Right cardiac atrium (tissue), 5 donors: ENCODE measurements at regions not wholly inside any gene's neighbourhood (a gene's known extent, or its start where the extent isn't known, plus 50 kb on each side); places are given as distances from the start of the nearest gene placed in this dataset.
"Not testable (repeated sequence)": the region's sequence is repeated elsewhere in the genome, so short reads cannot be mapped to it uniquely, and the experiment has no call there.

ENCODE experiments used
- ATAC-seq, 2 donors: fragments of 200-7000 bp; cut with Tn5 transposase; one replicate each; pipeline versions ENCODE4 v1.8.0 to v1.9.1; 2020; ENCODE audit warnings: moderate library complexity in 2 of 2, mild to moderate bottlenecking in 1 of 2
- DNase-seq, 3 donors: peaks; one replicate each; pipeline ENCODE4 v3.0.0-alpha.2; 2020
- H3K27ac ChIP-seq: one replicate; pipeline ENCODE4 v1.5.1; 2013; ENCODE audit warnings: mild to moderate bottlenecking, low read length, control low read depth, moderate library complexity
- H3K27me3 ChIP-seq: one replicate; pipeline ENCODE4 v1.6.1; 2013; ENCODE audit not compliant: control insufficient read depth, insufficient read depth
- H3K4me1 ChIP-seq: one replicate; pipeline ENCODE4 v1.6.1; 2013; ENCODE audit warnings: low read length; ENCODE audit not compliant: control insufficient read depth, insufficient read depth
- H3K4me3 ChIP-seq: one replicate; pipeline ENCODE4 v1.5.1; 2013; ENCODE audit warnings: low read length, control low read depth
- H3K9me3 ChIP-seq: one replicate; pipeline ENCODE4 v1.6.1; 2013; ENCODE audit warnings: low read length; ENCODE audit not compliant: control insufficient read depth
- WGBS: extraction: QIAGEN DNeasy Blood & Tissue Kit; methylation state at CpG from one replicate; pipeline ENCODE4 v1.1.7; 2013; 5-methylcytosine and 5-hydroxymethylcytosine counted together
- intact Hi-C, 4 donors: fragments of 100-400 bp; cut with DNase I; formaldehyde crosslinking; loops; one replicate each; pipeline versions ENCODE4 v1.11.0 to v1.14.0; 2022 to 2023
- donor health status: healthy with polysubstance abuse.
- donor health status: DM: no; HTN: yes; CAD: no.
- donor health status: DM: no; HTN: no; CAD: no.
- donor health status: DM: no; HTN: yes; CAD: no; lungs with severe emphysema.
- donor health status: DM: yes; HTN: yes; CAD: no.

DNA sequence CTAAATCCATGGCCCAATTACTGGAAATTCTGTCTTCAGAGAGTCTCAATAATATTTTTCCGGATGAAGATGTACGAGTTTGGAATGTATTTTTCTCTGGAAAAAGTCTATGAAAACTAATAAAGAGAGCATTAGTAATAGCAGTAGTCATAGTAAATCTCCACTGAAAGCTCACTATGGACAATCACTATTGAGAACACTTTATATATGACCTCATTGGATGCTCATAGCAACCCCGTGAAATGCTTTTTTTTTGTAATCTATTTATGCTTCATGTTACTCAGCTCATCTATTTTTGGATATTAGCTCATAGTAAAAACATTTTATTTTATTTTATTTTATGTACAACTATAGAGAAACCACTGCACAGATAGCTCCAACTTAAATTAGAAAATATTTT, 94.3 kb upstream of the MYO3A start:
- no peak for DNase-seq
- Histone ChIP-seq H3K27ac (no peak overlapping the region), H3K4me3 (no peak overlapping the region), H3K9me3 (no peaks in the 10 kb centered on the region), H3K4me1 (no peaks in the 10 kb centered on the region), H3K27me3 (no peaks in the 10 kb centered on the region)
- 48% methylated on average over 3 of the region's 3 CpGs for WGBS
- no peak for ATAC-seq
- intact Hi-C loops, result no loop called here

DNA sequence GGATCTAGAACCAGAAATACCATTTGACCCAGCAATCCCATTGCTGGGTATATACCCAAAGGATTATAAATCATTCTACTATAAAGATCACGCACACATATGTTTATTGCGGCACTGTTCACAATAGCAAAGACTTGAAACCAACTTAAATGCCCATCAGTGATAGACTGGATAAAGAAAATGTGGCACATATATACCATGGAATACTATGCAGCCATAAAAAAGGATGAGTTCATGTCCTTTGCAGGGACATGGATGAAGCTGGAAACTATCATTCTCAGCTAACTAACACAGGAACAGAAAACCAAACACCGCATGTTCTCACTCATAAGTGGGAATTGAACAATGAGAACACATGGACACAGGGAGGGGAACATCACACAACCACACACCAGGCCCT, 93.2 kb upstream of the MYO3A start:
- ATAC-seq, H3K27me3 ChIP-seq, H3K27ac ChIP-seq, H3K4me3 ChIP-seq, H3K4me1 ChIP-seq, DNase-seq, H3K9me3 ChIP-seq, intact Hi-C loops: not testable (repeated sequence)
- 96% methylated on average over 3 of the region's 3 CpGs for WGBS

DNA sequence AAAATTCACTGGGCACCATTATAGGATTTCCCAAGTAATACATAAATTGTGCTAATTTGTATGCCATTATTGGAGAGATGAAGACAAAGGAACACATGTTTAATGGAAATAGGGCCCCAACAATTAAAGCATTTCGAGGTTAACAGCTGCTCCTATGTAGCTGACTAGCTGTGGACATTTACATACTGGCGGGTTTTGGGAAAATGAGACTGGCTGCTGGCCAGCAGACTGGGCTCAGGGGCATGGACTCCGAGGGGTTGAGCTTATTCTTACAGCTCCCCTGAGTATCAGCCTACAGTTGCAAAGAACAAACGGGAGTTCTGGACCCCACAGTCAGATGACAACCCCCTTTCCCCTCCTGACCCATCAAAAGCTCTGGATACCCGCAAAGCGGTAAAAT, 91.9 kb upstream of the MYO3A start:
- H3K27me3 ChIP-seq, result no peaks in the 10 kb centered on the region
- whole genome bisulfite sequencing, result 63% methylated on average over 6 of the region's 6 CpGs
- no peaks in the 10 kb centered on the region for H3K9me3 ChIP-seq
- no peak for DNase-seq
- no peak for ATAC-seq
- H3K4me1 ChIP-seq, result no peaks in the 10 kb centered on the region
- no peak overlapping the region for H3K27ac ChIP-seq
- intact Hi-C loops, result no loop called here
- no peak overlapping the region for H3K4me3 ChIP-seq

DNA sequence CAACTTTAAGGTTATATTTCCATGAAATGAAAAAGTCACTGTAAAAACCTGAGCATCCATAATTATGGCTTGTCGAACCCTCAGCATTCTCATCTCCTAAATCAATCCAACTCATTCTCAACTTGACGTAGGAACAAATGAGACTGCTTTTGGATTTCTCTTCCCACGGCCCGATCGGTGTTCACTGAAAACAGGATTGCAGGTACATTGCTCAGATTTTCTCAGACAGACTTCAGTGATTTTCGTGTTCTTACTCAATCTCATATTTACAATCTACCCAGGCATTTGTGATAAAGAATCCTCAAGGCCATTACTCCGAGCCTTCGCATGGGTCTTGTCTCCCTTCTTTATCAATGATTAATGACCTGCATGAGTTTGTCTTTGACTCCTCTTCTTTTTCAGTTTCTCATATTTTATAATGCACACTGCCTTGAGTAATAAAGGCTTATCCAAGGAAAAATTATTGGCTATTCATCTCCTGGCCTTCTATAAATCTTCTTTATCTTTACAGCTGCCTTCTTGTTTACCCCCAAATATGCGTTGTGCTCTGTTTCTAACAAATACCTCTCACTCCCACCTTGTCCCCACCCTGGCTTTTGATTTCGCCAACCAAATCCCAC, 90.4 kb upstream of the MYO3A start:
- Histone ChIP-seq H3K4me1 (no peaks in the 10 kb centered on the region), H3K27ac (no peak overlapping the region), H3K4me3 (no peak overlapping the region), H3K9me3 (no peaks in the 10 kb centered on the region), H3K27me3 (no peaks in the 10 kb centered on the region)
- DNase-seq (no peak), ATAC-seq (no peak)
- WGBS, result 75% methylated on average over 10 of the region's 10 CpGs
- intact Hi-C loops, result no loop called here

GRCh38 chr10:25844716-25845115, 89.3 kb upstream of the MYO3A start:
- DNase-seq, H3K4me3 ChIP-seq, ATAC-seq, intact Hi-C loops, H3K4me1 ChIP-seq, H3K27me3 ChIP-seq, H3K9me3 ChIP-seq, H3K27ac ChIP-seq: not testable (repeated sequence)
- 88% methylated on average over 2 of the region's 2 CpGs for WGBS

DNA sequence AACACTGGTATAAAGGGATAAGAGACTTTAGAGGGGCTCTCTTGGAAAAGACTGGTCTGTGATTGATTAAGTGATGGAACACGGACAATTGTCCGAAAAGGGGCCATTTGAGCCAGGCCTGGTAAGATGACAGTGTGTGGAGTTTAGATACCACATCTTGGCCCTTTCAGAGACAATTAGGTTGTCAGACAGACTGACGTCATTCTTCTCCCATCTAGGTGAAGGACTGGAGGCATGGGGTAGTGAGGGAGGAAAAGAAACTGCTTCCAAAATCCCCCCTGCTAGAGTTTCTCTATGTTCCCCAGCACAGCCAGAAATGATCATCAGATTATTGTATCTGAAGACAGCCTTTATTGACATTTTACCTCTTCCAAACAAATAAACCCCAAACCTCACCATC, 84.8 kb upstream of the MYO3A start:
- ATAC-seq (no peak), DNase-seq (no peak)
- Histone ChIP-seq H3K27ac (no peak overlapping the region), H3K4me1 (no peaks in the 10 kb centered on the region), H3K9me3 (no peaks in the 10 kb centered on the region), H3K27me3 (no peaks in the 10 kb centered on the region), H3K4me3 (no peak overlapping the region)
- 76% methylated on average over 3 of the region's 3 CpGs for WGBS
- intact Hi-C loops, result no loop called here

GRCh38 chr10:25849988-25850387, 84.0 kb upstream of the MYO3A start:
- no peaks in the 10 kb centered on the region for H3K4me1 ChIP-seq
- H3K27ac ChIP-seq, result no peak overlapping the region
- WGBS, result 45% methylated on average over 4 of the region's 4 CpGs
- intact Hi-C loops, result no loop called here
- H3K27me3 ChIP-seq, result no peaks in the 10 kb centered on the region
- H3K9me3 ChIP-seq, result no peaks in the 10 kb centered on the region
- DNase-seq (no peak), ATAC-seq (no peak)
- H3K4me3 ChIP-seq, result no peak overlapping the region

DNA sequence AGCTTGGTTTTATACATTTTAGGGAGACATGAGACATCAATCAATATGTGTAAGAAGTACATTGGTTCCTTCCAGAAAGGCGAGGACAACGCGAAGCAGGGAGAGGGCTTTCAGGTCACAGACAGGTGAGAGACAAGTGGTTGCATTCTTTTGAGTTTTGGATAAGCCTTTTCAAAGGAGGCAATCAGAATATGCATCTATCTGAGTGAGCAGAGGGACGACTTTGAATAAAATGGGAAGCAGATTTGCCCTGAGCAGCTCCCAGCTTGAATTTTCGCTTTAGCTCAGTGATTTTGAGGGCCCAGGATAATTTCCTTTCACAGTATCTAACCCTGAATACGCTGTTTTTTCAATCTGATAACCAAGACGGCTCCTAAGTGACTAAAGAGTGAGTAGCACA, 82.5 kb upstream of the MYO3A start:
- intact Hi-C loops, result no loop called here
- H3K4me1 ChIP-seq, result no peaks in the 10 kb centered on the region
- H3K9me3 ChIP-seq, result no peaks in the 10 kb centered on the region
- WGBS, result 46% methylated on average over 7 of the region's 7 CpGs
- DNase-seq (no peak), ATAC-seq (no peak)
- H3K4me3 ChIP-seq, result no peak overlapping the region
- no peaks in the 10 kb centered on the region for H3K27me3 ChIP-seq
- H3K27ac ChIP-seq, result no peak overlapping the region

DNA sequence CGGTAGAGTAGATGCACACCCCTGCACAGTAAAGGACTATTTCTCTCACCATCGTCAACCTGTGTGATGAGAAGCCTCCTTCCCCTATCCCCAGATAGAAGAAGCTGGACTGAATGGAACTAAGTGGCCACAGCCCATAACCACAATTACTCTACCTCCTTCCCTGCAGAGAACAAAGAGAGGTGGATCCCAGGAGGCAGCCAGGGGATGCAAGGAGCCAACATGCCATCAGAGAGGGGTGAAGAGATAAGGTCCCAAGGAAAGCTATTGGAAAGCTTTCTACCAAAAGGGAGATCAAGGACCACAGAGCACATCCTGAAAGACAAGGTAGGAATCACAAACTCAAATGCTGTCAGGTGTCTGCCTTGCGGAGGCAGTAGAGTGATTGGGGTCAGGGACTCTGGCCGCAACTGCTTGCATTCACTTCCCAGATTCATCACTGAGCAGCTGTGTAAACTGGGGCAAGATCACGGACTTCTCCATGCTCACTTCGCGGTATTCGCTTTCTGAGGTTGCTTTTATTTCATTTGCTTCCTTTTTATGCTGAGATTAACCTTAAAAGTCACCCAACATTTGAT, 81.6 kb upstream of the MYO3A start:
- no peak overlapping the region for H3K27ac ChIP-seq
- H3K9me3 ChIP-seq, result no peaks in the 10 kb centered on the region
- intact Hi-C loops, result no loop called here
- WGBS, result 87% methylated on average over 8 of the region's 8 CpGs
- H3K4me3 ChIP-seq, result no peak overlapping the region
- no peaks in the 10 kb centered on the region for H3K27me3 ChIP-seq
- ATAC-seq, result no peak
- H3K4me1 ChIP-seq, result no peaks in the 10 kb centered on the region
- DNase-seq, result no peak

GRCh38 chr10:25858076-25858475, 76.0 kb upstream of the MYO3A start:
- H3K27ac ChIP-seq, result no peak overlapping the region
- H3K9me3 ChIP-seq, result no peaks in the 10 kb centered on the region
- no peak for DNase-seq
- no peaks in the 10 kb centered on the region for H3K4me1 ChIP-seq
- intact Hi-C loops, result no loop called here
- H3K4me3 ChIP-seq, result no peak overlapping the region
- ATAC-seq, result no peak
- WGBS, result 64% methylated on average over 3 of the region's 3 CpGs
- no peaks in the 10 kb centered on the region for H3K27me3 ChIP-seq

DNA sequence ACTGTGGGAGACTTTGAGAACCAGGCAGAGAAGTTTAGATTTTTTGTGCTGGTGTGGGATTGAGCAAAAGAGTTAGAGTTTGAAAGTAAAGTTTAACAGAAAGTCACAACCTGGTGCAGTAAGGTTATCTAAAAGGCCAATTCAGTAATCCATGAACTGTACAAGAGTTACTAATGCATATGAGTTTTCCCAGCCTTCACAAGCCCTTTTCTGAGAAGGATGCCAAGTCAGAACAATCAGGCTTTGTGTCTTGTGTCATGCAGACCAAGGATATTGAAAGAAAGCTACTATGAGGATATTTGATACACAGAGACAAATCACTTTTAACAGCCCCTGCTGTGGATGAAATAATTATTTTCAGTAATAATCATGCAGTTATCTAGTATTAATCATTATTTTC, 68.8 kb upstream of the MYO3A start:
- intact Hi-C loops, result no loop called here
- Histone ChIP-seq H3K4me1 (no peaks in the 10 kb centered on the region), H3K9me3 (no peaks in the 10 kb centered on the region), H3K27ac (no peak overlapping the region), H3K27me3 (no peaks in the 10 kb centered on the region), H3K4me3 (no peak overlapping the region)
- DNase-seq, result no peak
- ATAC-seq, result no peak

DNA sequence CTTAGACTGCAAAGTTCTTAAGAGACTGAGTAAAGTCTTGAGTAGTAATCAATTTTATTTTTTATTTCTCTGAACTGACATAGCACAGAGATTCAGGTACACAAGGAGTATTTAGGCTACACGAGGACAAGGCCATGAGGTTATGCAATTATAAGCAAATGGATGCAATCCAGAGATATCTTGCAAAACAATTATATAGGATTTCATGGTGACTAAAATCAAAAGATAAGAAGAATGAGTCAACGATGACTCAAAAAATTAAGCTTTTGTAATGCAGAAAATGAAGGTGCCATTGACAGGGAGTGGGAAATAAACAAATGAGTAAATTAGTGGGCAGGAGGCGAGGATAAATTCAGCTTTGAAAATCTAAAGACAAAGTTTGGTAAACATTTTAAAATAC, 66.7 kb upstream of the MYO3A start:
- 63% methylated on average over 3 of the region's 3 CpGs for WGBS
- no peaks in the 10 kb centered on the region for H3K9me3 ChIP-seq
- no peak for ATAC-seq
- no peak overlapping the region for H3K4me3 ChIP-seq
- no peak overlapping the region for H3K27ac ChIP-seq
- no peaks in the 10 kb centered on the region for H3K4me1 ChIP-seq
- H3K27me3 ChIP-seq, result no peaks in the 10 kb centered on the region
- intact Hi-C loops, result no loop called here
- no peak for DNase-seq
